NOMO-1 (cell line): ENCODE measurements at regions not wholly inside any gene's neighbourhood (a gene's known extent, or its start where the extent isn't known, plus 50 kb on each side); places are given as distances from the start of the nearest gene placed in this dataset.

ENCODE experiments used
- DNase-seq, 2 experiments: peaks; one replicate each; lab custom pipeline; 2025; ENCODE audit not compliant: unreplicated experiment in 2 of 2; lab: John Stamatoyannopoulos, UW

GRCh38 chr18:38415811-38416210 lies 850.2 kb upstream of the CELF4 start:
- DNase-seq: no peak

GRCh38 chr18:38413193-38413592 lies 847.6 kb upstream of the CELF4 start:
- no peak for DNase-seq

GRCh38 chr18:38406607-38407006 lies 841.0 kb upstream of the CELF4 start:
- DNase-seq: no peak

- DNase-seq: no peak
These were observed 836.9 kb upstream of the CELF4 start for GRCh38 chr18:38402509-38402908.

GRCh38 chr18:38397094-38397493 lies 831.5 kb upstream of the CELF4 start:
- no peak for DNase-seq

- no peak for DNase-seq
These were observed 820.5 kb upstream of the CELF4 start for GRCh38 chr18:38386146-38386545.

GRCh38 chr18:38369772-38370690 lies 804.4 kb upstream of the CELF4 start:
- no peak for DNase-seq

- DNase-seq: no peak
These were observed 803.3 kb upstream of the CELF4 start for GRCh38 chr18:38368886-38369285.

- no peak for DNase-seq
These were observed 802.6 kb upstream of the CELF4 start for GRCh38 chr18:38368246-38368645.

- DNase-seq: no peak
These were observed 801.9 kb upstream of the CELF4 start for GRCh38 chr18:38367473-38367872.

GRCh38 chr18:38362286-38362792 lies 796.7 kb upstream of the CELF4 start:
- no peak for DNase-seq

GRCh38 chr18:38358805-38359657 lies 793.4 kb upstream of the CELF4 start:
- no peak for DNase-seq

GRCh38 chr18:38353149-38353548 lies 787.6 kb upstream of the CELF4 start:
- no peak for DNase-seq

GRCh38 chr18:38350141-38350540 lies 784.5 kb upstream of the CELF4 start:
- no peak for DNase-seq

- DNase-seq: no peak
These were observed 765.0 kb upstream of the CELF4 start for GRCh38 chr18:38330573-38330972.

GRCh38 chr18:38329145-38329544 lies 763.5 kb upstream of the CELF4 start:
- DNase-seq: no peak

- no peak for DNase-seq
These were observed 756.6 kb upstream of the CELF4 start for GRCh38 chr18:38322206-38322605.

- no peak for DNase-seq
These were observed 755.7 kb upstream of the CELF4 start for GRCh38 chr18:38321262-38321661.

GRCh38 chr18:38318416-38318815 lies 752.8 kb upstream of the CELF4 start:
- DNase-seq: no peak

- DNase-seq: no peak
These were observed 748.2 kb upstream of the CELF4 start for GRCh38 chr18:38313831-38314230.

- DNase-seq: no peak
These were observed 746.9 kb upstream of the CELF4 start for GRCh38 chr18:38312532-38312931.

- no peak for DNase-seq
These were observed 745.3 kb upstream of the CELF4 start for GRCh38 chr18:38310936-38311335.
